ENCODE measurements at regions not wholly inside any gene's neighbourhood (a gene's known extent, or its start where the extent isn't known, plus 50 kb on each side); places are given as distances from the start of the nearest gene placed in this dataset.

DNA sequence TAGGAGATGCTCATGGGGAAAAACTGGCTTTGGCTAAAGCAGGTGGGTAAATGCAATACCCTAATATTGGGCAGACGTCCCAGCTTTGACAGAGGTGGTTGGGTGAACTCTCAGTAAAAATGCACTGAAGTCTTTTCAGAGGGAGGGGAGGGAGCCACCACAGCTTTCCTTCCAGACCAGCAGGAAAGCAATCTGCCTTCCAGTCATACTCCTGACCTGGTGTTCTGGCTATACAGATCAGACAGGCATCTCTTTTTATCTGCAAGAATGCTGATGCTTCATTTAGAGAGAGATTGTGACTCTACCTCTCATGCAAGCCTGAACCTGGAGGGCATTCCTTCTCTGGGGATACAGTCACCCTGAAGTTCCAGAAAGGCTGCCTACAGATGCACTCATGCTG is 52.6 kb upstream of the ICA1 start:
- WGBS, 5 donors, result 79 to 91% (median 79%) methylated on average over 1 of the region's 1 CpG
- intact Hi-C loops (cut with DNase I; ENCODE audit: low total_unique reads), result no loop called here
- Histone ChIP-seq H3K27me3 (replicated peaks in 1 of 7) (peaks cover 0 to 37% (median 3%) of the 10 kb centered on the region in 7 donors), H3K27ac (no peak overlapping the region), H3K9me3 (peaks cover 0 to 44% (median 33%) of the 10 kb centered on the region in 8 donors), H3K4me3 (no peak overlapping the region), H3K4me1 (no peaks in the 10 kb centered on the region), H3K36me3 (no peaks in the 10 kb centered on the region)
- DNase-seq, result no peak
- no peak for TF ChIP-seq CTCF (IDR thresholded peaks at IDR 0.05 in 8 of 11, conservative IDR thresholded peaks at IDR 0.05 in 3 of 11)

GRCh38 chr7:8319115-8319514 is 57.1 kb upstream of the ICA1 start:
- Histone ChIP-seq H3K36me3 (no peaks in the 10 kb centered on the region), H3K27me3 (replicated peaks in 1 of 7) (peaks cover 0 to 39% (median 0%) of the 10 kb centered on the region in 7 donors), H3K9me3 (peaks cover 0 to 26% (median 19%) of the 10 kb centered on the region in 8 donors), H3K27ac (no peak overlapping the region), H3K4me1 (no peaks in the 10 kb centered on the region), H3K4me3 (no peak overlapping the region)
- intact Hi-C loops (cut with DNase I; ENCODE audit: low total_unique reads), result no loop called here
- no peak for DNase-seq
- WGBS, 5 donors, result 74 to 97% (median 92%) methylated on average over 1 of the region's 1 CpG
- no peak for TF ChIP-seq POLR2A (IDR thresholded peaks at IDR 0.05)
- no peak for TF ChIP-seq POLR2AphosphoS5 (IDR thresholded peaks at IDR 0.05)
- TF ChIP-seq CTCF (IDR thresholded peaks at IDR 0.05 in 8 of 11, conservative IDR thresholded peaks at IDR 0.05 in 3 of 11), result no peak

DNA sequence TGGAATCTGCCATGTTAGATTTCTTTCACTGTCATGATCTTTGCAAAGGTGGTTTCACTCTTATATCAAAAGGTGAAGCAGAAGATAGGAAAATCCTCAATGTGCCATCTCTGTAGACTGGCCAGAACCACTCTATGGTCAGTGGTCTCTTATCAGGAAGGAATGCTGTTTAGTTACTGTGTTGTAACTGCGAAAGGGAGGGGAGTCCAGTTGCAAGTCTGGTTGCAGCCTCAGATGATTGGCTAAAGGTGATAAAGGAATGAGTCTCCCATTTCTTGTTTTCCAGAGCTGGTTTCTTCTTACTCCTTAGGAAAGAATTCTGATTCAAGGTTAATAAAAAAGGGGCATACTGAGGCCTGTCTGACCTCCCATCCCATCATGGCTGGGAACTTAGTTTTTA is 58.2 kb upstream of the ICA1 start:
- no peak overlapping the region for H3K27ac ChIP-seq
- TF ChIP-seq CTCF (IDR thresholded peaks at IDR 0.05 in 8 of 11, conservative IDR thresholded peaks at IDR 0.05 in 3 of 11) (no peak), POLR2AphosphoS5 (IDR thresholded peaks at IDR 0.05) (no peak), POLR2A (IDR thresholded peaks at IDR 0.05) (no peak)
- no peaks in the 10 kb centered on the region for H3K4me1 ChIP-seq
- peaks cover 0 to 29% (median 0%) of the 10 kb centered on the region in 7 donors for H3K27me3 ChIP-seq (replicated peaks in 1 of 7)
- WGBS, 5 donors, result 76 to 96% (median 87%) methylated on average over 1 of the region's 1 CpG
- no peaks in the 10 kb centered on the region for H3K36me3 ChIP-seq
- peaks cover 0 to 15% (median 11%) of the 10 kb centered on the region in 8 donors for H3K9me3 ChIP-seq
- intact Hi-C loops (cut with DNase I; ENCODE audit: low total_unique reads), result no loop called here
- no peak for DNase-seq
- no peak overlapping the region for H3K4me3 ChIP-seq

GRCh38 chr7:8321312-8321711 is 59.3 kb upstream of the ICA1 start:
- peaks cover 0 to 18% (median 0%) of the 10 kb centered on the region in 7 donors for H3K27me3 ChIP-seq (replicated peaks in 1 of 7)
- peaks cover 0 to 13% (median 11%) of the 10 kb centered on the region in 8 donors for H3K9me3 ChIP-seq
- no peak overlapping the region for H3K27ac ChIP-seq
- DNase-seq, result no peak
- H3K4me3 ChIP-seq, result no peak overlapping the region
- H3K36me3 ChIP-seq, result no peaks in the 10 kb centered on the region
- TF ChIP-seq CTCF (IDR thresholded peaks at IDR 0.05 in 8 of 11, conservative IDR thresholded peaks at IDR 0.05 in 3 of 11) (no peak), POLR2AphosphoS5 (IDR thresholded peaks at IDR 0.05) (no peak), POLR2A (IDR thresholded peaks at IDR 0.05) (no peak)
- intact Hi-C loops (cut with DNase I; ENCODE audit: low total_unique reads), result no loop called here
- no peaks in the 10 kb centered on the region for H3K4me1 ChIP-seq

Data from spleen (tissue), 11 donors.